ENCODE measurements at regions not wholly inside any gene's neighbourhood (a gene's known extent, or its start where the extent isn't known, plus 50 kb on each side); places are given as distances from the start of the nearest gene placed in this dataset.
A peak's percentile ranks its signal among the peaks of the same experiment; 100 is the strongest.

DNA sequence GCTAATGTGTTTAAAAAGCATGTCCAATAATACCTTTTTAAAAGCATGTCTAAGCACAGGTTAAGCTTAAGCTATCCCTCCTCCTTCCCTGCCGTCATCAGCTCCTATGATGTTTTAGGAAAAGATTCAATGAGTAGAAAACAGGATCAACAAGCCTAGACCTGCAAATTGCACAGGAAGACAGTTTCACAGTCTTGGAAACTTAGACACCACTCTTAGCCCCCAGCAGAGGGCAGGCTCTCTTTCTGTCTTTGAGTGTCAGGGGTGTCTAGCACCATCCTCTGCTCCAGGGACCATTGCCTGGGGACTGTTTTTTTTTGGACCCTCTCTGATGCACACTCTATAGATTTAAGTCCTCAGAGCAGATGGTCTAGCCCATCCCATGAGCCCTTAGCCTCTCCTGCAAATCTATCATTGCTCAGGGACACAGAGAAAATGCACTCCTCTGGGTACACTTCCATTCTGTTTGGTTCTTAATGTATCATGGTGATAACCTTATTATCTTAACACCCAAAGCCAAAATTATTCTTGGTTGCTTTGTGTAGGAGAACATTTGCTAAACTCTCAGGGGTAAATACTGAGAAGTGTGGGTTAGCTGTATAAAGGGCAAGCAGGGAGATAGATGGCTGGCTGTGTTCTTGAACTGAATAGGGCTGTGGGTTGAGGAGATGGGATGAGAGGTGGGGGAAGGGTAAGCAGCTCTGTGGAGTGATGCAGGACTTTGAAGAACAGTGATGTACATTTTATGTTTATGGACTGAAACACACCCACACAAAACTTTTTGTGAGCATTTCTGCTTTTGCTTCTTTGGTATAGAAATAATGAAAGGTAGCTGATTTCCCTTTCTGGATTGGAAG, 259.9 kb upstream of the DDHD1 start:
- H3K9ac ChIP-seq: no peak overlapping the region
- DNase-seq: peak; percentile 5
- no peak overlapping the region for H3K4me2 ChIP-seq
- H3K27me3 ChIP-seq (ENCODE audit: insufficient read depth): no peaks in the 10 kb centered on the region
- H3K4me1 ChIP-seq (ENCODE audit: control insufficient read depth in 1 of 2, insufficient read depth in 2 of 2, low read depth in 1 of 2, low read length in 1 of 2): no peaks in the 10 kb centered on the region
- no peak overlapping the region for H2AFZ ChIP-seq (ENCODE audit: low read depth)
- CTCF ChIA-PET: interaction anchor here (0.7 kb wide), 1 partner anchor 20 kb away, joined by 3 read pairs; no protein-coding TSS in a partner anchor
- H3K9me2 ChIP-seq: no peaks in the 10 kb centered on the region
- TF ChIP-seq TCF12 (IDR thresholded peaks at IDR 0.05) (no peak), EZH2phosphoT487 (IDR thresholded peaks at IDR 0.05; ENCODE audit: borderline replicate concordance, low read depth) (no peak), RAD21 (IDR thresholded peaks at IDR 0.05; ENCODE audit: low read length) (peak; percentile 11; the same call in 1 of the 2 replicates), RXRA (IDR thresholded peaks at IDR 0.05; ENCODE audit: borderline replicate concordance, low read depth) (no peak), MEF2A (IDR thresholded peaks at IDR 0.05; ENCODE audit: borderline replicate concordance, low read depth) (no peak), CHD2 (IDR thresholded peaks at IDR 0.05; ENCODE audit: low read length, partially characterized antibody) (no peak), RCOR1 (IDR thresholded peaks at IDR 0.05; ENCODE audit: low read length) (no peak), TAF1 (IDR thresholded peaks at IDR 0.05; ENCODE audit: borderline replicate concordance, low read depth, low read length) (no peak), YY1 (IDR thresholded peaks at IDR 0.05; ENCODE audit: low read depth) (no peak), SMC3 (IDR thresholded peaks at IDR 0.05; ENCODE audit: low read depth, low read length) (peak; percentile 31; the same call in 1 of the 2 replicates)
- TF ChIP-seq, protein P1, sequence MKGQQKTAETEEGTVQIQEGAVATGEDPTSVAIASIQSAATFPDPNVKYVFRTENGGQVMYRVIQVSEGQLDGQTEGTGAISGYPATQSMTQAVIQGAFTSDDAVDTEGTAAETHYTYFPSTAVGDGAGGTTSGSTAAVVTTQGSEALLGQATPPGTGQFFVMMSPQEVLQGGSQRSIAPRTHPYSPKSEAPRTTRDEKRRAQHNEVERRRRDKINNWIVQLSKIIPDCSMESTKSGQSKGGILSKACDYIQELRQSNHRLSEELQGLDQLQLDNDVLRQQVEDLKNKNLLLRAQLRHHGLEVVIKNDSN (IDR thresholded peaks at IDR 0.05; ENCODE audit: borderline replicate concordance, low read depth): no peak
- TF ChIP-seq, protein P2, sequence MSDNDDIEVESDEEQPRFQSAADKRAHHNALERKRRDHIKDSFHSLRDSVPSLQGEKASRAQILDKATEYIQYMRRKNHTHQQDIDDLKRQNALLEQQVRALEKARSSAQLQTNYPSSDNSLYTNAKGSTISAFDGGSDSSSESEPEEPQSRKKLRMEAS (IDR thresholded peaks at IDR 0.05; ENCODE audit: low read depth): no peak
- TF ChIP-seq, protein P3, sequence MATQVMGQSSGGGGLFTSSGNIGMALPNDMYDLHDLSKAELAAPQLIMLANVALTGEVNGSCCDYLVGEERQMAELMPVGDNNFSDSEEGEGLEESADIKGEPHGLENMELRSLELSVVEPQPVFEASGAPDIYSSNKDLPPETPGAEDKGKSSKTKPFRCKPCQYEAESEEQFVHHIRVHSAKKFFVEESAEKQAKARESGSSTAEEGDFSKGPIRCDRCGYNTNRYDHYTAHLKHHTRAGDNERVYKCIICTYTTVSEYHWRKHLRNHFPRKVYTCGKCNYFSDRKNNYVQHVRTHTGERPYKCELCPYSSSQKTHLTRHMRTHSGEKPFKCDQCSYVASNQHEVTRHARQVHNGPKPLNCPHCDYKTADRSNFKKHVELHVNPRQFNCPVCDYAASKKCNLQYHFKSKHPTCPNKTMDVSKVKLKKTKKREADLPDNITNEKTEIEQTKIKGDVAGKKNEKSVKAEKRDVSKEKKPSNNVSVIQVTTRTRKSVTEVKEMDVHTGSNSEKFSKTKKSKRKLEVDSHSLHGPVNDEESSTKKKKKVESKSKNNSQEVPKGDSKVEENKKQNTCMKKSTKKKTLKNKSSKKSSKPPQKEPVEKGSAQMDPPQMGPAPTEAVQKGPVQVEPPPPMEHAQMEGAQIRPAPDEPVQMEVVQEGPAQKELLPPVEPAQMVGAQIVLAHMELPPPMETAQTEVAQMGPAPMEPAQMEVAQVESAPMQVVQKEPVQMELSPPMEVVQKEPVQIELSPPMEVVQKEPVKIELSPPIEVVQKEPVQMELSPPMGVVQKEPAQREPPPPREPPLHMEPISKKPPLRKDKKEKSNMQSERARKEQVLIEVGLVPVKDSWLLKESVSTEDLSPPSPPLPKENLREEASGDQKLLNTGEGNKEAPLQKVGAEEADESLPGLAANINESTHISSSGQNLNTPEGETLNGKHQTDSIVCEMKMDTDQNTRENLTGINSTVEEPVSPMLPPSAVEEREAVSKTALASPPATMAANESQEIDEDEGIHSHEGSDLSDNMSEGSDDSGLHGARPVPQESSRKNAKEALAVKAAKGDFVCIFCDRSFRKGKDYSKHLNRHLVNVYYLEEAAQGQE (IDR thresholded peaks at IDR 0.05; ENCODE audit: low read depth, low read length): no peak
- TF ChIP-seq, protein P4, sequence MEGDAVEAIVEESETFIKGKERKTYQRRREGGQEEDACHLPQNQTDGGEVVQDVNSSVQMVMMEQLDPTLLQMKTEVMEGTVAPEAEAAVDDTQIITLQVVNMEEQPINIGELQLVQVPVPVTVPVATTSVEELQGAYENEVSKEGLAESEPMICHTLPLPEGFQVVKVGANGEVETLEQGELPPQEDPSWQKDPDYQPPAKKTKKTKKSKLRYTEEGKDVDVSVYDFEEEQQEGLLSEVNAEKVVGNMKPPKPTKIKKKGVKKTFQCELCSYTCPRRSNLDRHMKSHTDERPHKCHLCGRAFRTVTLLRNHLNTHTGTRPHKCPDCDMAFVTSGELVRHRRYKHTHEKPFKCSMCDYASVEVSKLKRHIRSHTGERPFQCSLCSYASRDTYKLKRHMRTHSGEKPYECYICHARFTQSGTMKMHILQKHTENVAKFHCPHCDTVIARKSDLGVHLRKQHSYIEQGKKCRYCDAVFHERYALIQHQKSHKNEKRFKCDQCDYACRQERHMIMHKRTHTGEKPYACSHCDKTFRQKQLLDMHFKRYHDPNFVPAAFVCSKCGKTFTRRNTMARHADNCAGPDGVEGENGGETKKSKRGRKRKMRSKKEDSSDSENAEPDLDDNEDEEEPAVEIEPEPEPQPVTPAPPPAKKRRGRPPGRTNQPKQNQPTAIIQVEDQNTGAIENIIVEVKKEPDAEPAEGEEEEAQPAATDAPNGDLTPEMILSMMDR (IDR thresholded peaks at IDR 0.05): peak; percentile 47
- TF ChIP-seq, protein P5, sequence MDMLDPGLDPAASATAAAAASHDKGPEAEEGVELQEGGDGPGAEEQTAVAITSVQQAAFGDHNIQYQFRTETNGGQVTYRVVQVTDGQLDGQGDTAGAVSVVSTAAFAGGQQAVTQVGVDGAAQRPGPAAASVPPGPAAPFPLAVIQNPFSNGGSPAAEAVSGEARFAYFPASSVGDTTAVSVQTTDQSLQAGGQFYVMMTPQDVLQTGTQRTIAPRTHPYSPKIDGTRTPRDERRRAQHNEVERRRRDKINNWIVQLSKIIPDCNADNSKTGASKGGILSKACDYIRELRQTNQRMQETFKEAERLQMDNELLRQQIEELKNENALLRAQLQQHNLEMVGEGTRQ (IDR thresholded peaks at IDR 0.05; ENCODE audit: borderline replicate concordance, low read depth, low read length): no peak
- TF ChIP-seq, protein P6, sequence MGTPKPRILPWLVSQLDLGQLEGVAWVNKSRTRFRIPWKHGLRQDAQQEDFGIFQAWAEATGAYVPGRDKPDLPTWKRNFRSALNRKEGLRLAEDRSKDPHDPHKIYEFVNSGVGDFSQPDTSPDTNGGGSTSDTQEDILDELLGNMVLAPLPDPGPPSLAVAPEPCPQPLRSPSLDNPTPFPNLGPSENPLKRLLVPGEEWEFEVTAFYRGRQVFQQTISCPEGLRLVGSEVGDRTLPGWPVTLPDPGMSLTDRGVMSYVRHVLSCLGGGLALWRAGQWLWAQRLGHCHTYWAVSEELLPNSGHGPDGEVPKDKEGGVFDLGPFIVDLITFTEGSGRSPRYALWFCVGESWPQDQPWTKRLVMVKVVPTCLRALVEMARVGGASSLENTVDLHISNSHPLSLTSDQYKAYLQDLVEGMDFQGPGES (IDR thresholded peaks at IDR 0.05; ENCODE audit: low read depth, low read length): no peak
- no peaks in the 10 kb centered on the region for H3F3A ChIP-seq (replicated peaks; ENCODE audit: insufficient read depth)
- POLR2A ChIA-PET: no interaction called here
- no peaks in the 10 kb centered on the region for H3K36me3 ChIP-seq (replicated peaks in 1 of 2; ENCODE audit: control insufficient read depth in 1 of 2, insufficient read depth in 2 of 2, low read length in 1 of 2)
- H3K79me2 ChIP-seq (ENCODE audit: insufficient read depth): no peaks in the 10 kb centered on the region
- no peak overlapping the region for H3K4me3 ChIP-seq (ENCODE audit: low read depth in 2 of 2, low read length in 1 of 2)
- H3K27ac ChIP-seq (ENCODE audit: low read depth in 2 of 2, low read length in 1 of 2): no peak overlapping the region
- WGBS (ENCODE audit: low lambda C conversion rate): 4% methylated on average over 1 of the region's 1 CpG
- H3K9me3 ChIP-seq: no peaks in the 10 kb centered on the region
- H4K20me1 ChIP-seq (ENCODE audit: insufficient read depth): no peaks in the 10 kb centered on the region
